ENCODE measurements at regions not wholly inside any gene's neighbourhood (a gene's known extent, or its start where the extent isn't known, plus 50 kb on each side); places are given as distances from the start of the nearest gene placed in this dataset.
"Not testable (repeated sequence)": the region's sequence is repeated elsewhere in the genome, so short reads cannot be mapped to it uniquely, and the experiment has no call there.

GRCh38 chr13:33676045-33676989 is 141.6 kb upstream of the RFC3 start:
- DNase-seq: peak; percentile 35

GRCh38 chr13:33677215-33677614 is 140.7 kb upstream of the RFC3 start:
- no peak for DNase-seq

DNA sequence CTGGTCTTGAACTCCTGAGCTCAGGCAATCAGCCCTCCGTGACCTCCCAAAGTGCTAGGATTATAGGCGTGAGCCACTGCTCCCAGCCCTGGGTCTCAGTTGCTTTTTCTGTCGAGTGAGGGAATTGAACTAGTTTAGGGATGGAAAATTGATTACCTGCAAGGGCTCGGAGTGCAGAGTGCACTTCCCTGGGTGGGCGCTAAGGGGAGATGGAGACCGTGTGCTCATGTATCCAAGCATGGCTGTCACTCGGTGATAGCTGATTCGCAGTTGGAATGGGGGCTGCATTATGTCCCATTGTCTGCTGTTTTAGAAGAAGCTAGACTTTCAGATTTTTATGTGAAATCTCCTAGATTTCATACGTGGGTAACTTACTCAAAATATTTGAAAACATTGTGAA is 139.9 kb upstream of the RFC3 start:
- no peak for DNase-seq

- DNase-seq: no peak
Measured at GRCh38 chr13:33678906-33679657, 138.9 kb upstream of the RFC3 start.

- no peak for DNase-seq
Measured at GRCh38 chr13:33679658-33680012, 138.3 kb upstream of the RFC3 start.

DNA sequence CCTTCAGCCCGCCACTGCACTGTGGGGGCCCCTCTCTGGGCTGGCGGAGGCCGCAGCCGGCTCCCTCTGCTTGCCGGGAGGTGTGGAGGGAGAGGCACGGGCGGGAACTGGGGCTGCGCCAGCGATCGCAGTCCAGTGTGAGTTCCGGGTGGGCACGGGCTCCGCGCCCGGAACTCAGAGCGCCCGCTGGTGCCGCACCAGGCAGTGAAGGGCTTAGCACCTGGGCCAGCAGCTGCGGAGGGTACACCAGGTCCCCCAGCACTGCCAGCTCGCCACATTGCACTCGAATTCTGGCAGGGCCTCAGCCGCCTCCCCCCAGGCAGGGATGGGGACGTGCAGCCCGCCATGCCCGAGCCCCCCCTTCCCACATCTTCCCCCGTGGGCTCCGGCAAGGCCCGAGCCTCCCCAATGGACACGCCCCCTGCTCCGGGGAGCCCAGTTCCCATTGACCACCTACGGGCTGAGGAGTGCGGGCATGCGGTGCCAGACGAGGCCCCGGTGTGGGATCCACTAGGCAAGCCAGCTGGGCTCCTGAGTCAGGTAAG is 135.9 kb upstream of the RFC3 start:
- DNase-seq: no peak

- not testable (repeated sequence) for DNase-seq
Measured at GRCh38 chr13:33682646-33683045, 135.3 kb upstream of the RFC3 start.

- DNase-seq: no peak
Measured at GRCh38 chr13:33683376-33683775, 134.6 kb upstream of the RFC3 start.

DNA sequence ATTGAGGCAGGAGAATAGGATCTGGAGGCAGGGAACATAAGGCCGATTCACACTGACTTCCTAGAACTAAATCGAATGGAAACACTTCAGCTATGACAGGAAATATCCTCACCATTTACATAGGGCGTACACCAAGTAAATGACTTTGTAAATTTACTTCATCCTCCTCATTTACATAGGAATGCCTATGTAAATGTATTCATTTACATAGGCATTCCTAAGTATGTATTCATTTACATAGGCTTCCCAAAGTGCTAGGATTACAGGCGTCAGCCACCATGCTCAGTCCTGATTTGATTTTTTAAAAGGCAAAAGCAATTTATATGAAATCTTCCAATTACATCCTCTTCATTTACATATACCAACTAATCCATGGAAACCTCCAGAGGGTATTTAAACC is 133.1 kb upstream of the RFC3 start:
- DNase-seq: no peak

- no peak for DNase-seq
Measured at GRCh38 chr13:33686772-33687480, 131.0 kb upstream of the RFC3 start.

DNA sequence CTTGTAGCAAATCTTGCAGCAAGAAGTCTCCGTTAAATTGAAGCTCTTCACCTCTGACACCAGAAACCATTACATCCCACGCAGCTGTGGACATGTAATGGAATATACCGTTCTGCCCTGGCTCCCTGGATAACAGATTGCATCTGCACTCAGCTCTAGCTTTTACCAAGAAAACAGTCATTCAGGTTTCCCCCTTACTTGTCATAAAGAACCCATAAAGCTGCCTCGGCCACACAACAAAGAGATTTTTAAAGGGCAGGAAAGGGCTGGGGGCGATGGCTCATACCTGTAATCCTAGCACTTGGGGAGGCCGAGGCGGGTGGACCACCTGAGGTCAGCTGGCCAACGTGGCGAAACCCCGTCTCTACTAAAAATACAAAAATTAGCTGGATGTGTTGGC is 127.6 kb upstream of the RFC3 start:
- DNase-seq: no peak

DNA sequence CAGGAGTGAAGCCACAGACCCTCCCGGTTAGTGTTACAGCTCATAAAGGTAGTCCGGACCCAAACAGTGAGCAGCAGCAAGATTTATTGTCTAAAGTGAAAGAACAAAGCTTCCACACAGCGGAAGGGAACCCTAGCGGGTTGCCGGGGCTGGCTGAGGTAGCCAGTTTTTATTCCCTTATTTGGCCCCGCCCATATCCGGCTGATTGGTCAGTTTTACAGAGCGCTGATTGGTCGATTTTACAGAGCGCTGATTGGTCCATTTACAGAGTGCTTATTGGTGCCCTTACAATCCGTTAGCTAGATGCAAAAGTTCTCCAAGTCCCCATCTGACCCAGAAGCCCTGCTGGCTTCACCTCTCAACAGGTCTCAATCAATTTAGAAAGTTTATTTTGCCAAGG is 126.0 kb upstream of the RFC3 start:
- no peak for DNase-seq

DNA sequence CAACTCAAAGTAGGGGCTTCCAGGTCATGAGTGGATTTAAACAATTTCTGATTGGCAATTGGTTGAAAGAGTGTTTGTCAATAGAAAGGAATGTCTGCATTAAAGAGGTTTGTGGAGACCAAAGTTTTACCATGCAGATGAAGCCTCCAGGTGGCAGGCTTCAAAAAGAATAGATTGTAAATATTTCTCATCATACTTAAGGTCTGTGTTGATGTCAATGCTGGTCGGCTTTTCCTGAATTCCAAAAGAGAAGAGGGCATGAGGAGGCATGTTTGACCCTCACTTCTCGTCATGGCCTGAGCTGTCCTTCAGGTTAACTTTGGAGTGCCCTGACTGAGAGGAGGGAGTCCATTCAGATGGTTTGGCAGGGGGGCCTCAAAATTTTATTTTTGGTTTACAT is 125.4 kb upstream of the RFC3 start:
- no peak for DNase-seq

GRCh38 chr13:33694546-33694945 is 123.4 kb upstream of the RFC3 start:
- no peak for DNase-seq

GRCh38 chr13:33696530-33696929 is 121.4 kb upstream of the RFC3 start:
- no peak for DNase-seq

DNA sequence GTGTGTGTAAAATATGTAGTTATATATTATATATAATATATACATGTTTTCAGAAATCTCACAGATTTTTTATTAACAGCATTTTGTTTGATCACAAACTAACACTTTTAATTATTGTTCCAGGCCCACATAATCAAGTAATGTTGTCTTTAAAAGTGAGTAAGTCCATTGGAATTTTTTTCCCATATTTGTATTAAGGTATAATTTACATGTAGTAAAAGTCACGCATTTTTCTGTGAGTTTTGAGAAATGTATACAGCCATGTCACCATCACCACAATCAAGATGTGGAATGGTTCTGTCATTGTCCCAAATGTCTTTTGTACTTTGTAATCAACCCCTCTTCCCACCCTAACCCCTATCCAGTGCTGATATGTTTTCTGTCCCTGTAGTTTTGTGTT is 120.0 kb upstream of the RFC3 start:
- DNase-seq: no peak

- no peak for DNase-seq
Measured at GRCh38 chr13:33707449-33707848, 110.5 kb upstream of the RFC3 start.

GRCh38 chr13:33710924-33711323 is 107.0 kb upstream of the RFC3 start:
- no peak for DNase-seq

DNA sequence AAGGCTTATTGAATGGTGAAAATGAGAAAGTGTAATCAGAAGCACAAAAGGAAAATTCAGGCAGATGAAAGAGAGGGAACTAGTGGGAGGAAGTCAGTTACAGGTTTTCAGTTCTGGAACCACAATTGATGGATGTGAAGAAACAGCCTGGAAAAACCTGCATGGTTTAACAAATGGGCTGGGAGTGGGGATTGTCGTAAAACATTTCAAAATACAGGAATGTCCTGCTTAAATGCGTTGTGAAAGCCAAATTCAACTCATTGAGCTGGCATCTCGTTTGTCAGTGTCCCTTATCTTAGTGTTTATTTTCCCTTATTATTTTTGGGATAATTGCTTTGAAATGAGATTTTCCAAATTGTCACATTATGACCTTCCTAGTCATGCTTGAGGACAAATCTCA is 106.5 kb upstream of the RFC3 start:
- DNase-seq: peak; percentile 10

- no peak for DNase-seq
Measured at GRCh38 chr13:33717775-33718174, 100.2 kb upstream of the RFC3 start.

GRCh38 chr13:33721724-33722123 is 96.2 kb upstream of the RFC3 start:
- no peak for DNase-seq

DNA sequence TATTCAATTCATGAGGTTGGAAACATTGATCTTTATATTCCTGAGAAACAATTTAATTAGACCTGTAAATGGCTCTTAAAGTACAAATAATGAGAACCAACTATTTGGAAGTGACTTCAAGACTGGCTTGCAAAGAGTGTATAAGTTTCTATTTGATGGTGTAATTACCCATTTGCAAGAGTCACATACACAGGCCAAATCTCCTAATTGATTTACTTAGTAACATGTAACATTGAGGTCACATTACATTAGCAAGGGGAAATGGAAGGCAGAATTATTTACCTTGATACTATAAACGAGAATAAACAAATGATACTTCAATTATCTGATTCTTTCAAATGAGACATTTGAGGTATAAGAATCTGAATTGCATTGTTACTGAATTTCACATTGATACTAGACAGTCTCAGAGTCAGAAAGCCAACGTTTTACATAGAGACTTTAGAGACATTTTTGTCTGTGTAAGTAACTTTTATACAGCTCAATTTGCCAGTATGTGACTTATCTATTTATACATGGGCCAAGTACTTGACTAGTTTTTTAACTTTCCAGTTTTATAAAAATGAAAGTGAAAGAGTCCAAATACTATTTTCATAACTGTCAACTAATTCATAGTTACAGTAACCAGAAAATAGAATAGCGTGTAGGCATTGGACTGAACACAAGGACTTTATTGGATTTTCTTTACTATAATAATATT is 95.6 kb upstream of the RFC3 start:
- DNase-seq: no peak

DNA sequence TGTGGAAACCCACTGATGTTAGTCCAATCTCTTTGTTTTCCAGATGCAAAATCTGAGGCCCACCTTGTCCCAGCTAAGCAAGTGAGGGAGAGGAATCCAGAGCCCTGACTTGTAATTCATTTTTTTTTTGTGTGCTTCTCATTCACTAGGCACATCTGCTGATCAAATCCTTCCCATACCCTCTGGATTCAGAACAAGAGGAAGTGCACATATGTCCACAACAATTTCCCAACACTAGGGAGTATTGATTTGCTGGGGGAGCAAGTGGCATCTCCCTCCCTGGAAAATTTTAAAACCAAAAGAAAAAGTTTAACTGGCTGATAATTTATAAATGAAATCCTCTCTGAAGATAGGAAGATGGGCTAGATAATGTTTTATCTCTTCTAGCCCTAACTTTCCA is 94.6 kb upstream of the RFC3 start:
- peak; percentile 6 for DNase-seq
